Endothelial cell of umbilical vein (primary cell): ENCODE measurements at regions not wholly inside any gene's neighbourhood (a gene's known extent, or its start where the extent isn't known, plus 50 kb on each side); places are given as distances from the start of the nearest gene placed in this dataset.

Experiments
- BruUV-seq: library from RNA; stranded (reverse); fragments of 400-500 nt; replicated peaks from 2 replicates; lab custom pipeline; 2021; lab: Mats Ljungman, UMichigan
- CTCF ChIA-PET: fragments of 300-600, 350-600 bp; sonication (Branson Sonifier 250); formaldehyde crosslinking; loops from one replicate; lab custom pipeline; 2021; ENCODE audit warnings: antibody characterized with exemption, inconsistent platforms; lab: Charles Lee
- POLR2A ChIA-PET: fragments of 300-600, 350-600 bp; sonication (Branson Sonifier 250); formaldehyde crosslinking; loops from one replicate; lab custom pipeline; 2021; ENCODE audit warnings: antibody characterized with exemption, inconsistent platforms; lab: Charles Lee
- DNase-seq: peaks from one replicate; pipeline ENCODE4 v3.0.0-alpha.2; 2011; ENCODE audit warnings: low read depth, low spot score
- FAIRE-seq: peaks from 2 replicates; lab custom pipeline; 2011; peaks lifted over from hg19 to GRCh38; lab: Jason Lieb, UNC
- H2AFZ ChIP-seq: 2 replicates; pipeline ENCODE4 v1.6.0; 2012; ENCODE audit warnings: low read depth, low read length, control low read depth, inconsistent platforms
- H3K27ac ChIP-seq: 2 replicates; pipeline ENCODE4 v1.5.1; 2011; ENCODE audit warnings: low read depth, mild to moderate bottlenecking, control low read depth, low read length, moderate library complexity; ENCODE audit not compliant: insufficient read depth
- H3K27me3 ChIP-seq, 2 experiments: 2 replicates each; pipeline versions ENCODE4 v1.6.0 to v1.6.1; 2011; ENCODE audit warnings: low read length in 2 of 2, mixed read lengths in 1 of 2; ENCODE audit not compliant: control insufficient read depth in 2 of 2, insufficient read depth in 2 of 2
- H3K36me3 ChIP-seq, 2 experiments: 2 replicates in 1 of 2; 3 replicates in 1 of 2; pipeline ENCODE4 v1.5.1; 2011; ENCODE audit warnings: low read length in 2 of 2, mild to moderate bottlenecking in 1 of 2, moderate library complexity in 1 of 2; ENCODE audit not compliant: control insufficient read depth in 2 of 2, insufficient read depth in 2 of 2; ENCODE audit errors: extremely low read depth in 1 of 2
- H3K4me1 ChIP-seq: 3 replicates; pipeline ENCODE4 v1.5.1; 2011; ENCODE audit warnings: mild to moderate bottlenecking, low read length; ENCODE audit not compliant: control insufficient read depth, insufficient read depth; ENCODE audit errors: extremely low read depth
- H3K4me2 ChIP-seq: 2 replicates; pipeline ENCODE4 v1.6.1; 2011; ENCODE audit warnings: low read length, control low read depth, mixed read lengths; ENCODE audit not compliant: insufficient read depth
- H3K4me3 ChIP-seq, 3 experiments: fragments of 200-600 bp in 1 of 3; sonication (generic), shearing (Covaris generic) in 1 of 3; replicated peaks in 1 of 3; 2 replicates each; pipeline ENCODE4 v1.5.1; 2011 to 2016; ENCODE audit warnings: control low read depth in 3 of 3, low read length in 3 of 3, mild to moderate bottlenecking in 2 of 3, inconsistent platforms in 1 of 3, low read depth in 1 of 3, moderate library complexity in 1 of 3; ENCODE audit not compliant: insufficient read depth in 1 of 3
- H3K79me2 ChIP-seq: 2 replicates; pipeline ENCODE4 v1.6.0; 2012; ENCODE audit warnings: low read length, inconsistent platforms; ENCODE audit not compliant: control insufficient read depth, insufficient read depth
- H3K9ac ChIP-seq: replicated peaks from 2 replicates; pipeline ENCODE3; 2011; ENCODE audit warnings: low read length, control low read depth; ENCODE audit not compliant: insufficient read depth; ENCODE audit errors: extremely low read depth
- H3K9me1 ChIP-seq: replicated peaks from 3 replicates; pipeline ENCODE4 v1.6.0; 2011; ENCODE audit warnings: mild to moderate bottlenecking, low read length; ENCODE audit not compliant: control insufficient read depth, insufficient read depth; ENCODE audit errors: extremely low read depth
- H3K9me3 ChIP-seq: replicated peaks from 2 replicates; pipeline ENCODE4 v1.5.1; 2012; ENCODE audit warnings: low read length, inconsistent platforms; ENCODE audit not compliant: control insufficient read depth, insufficient read depth
- H4K20me1 ChIP-seq: replicated peaks from 2 replicates; pipeline ENCODE3; 2011; ENCODE audit warnings: mild to moderate bottlenecking, low read length; ENCODE audit not compliant: control insufficient read depth, insufficient read depth; ENCODE audit errors: extremely low read depth
- CTCF ChIP-seq, 2 donors: IDR thresholded peaks; 1 replicate in 1 of 2; 2 replicates in 1 of 2; pipeline ENCODE4 v1.5.1; 2011; ENCODE audit warnings: low read length in 2 of 2, mild to moderate bottlenecking in 2 of 2, moderate library complexity in 2 of 2, control low read depth in 1 of 2, inconsistent platforms in 1 of 2, low read depth in 1 of 2; ENCODE audit not compliant: insufficient read depth in 1 of 2; ENCODE audit errors: extremely low read depth in 1 of 2
- EZH2 ChIP-seq: IDR thresholded peaks from 2 replicates; pipeline ENCODE4 v1.6.1; 2012; ENCODE audit warnings: borderline replicate concordance, low read depth, mild to moderate bottlenecking, moderate library complexity, low read length, inconsistent platforms; ENCODE audit not compliant: severe bottlenecking
- FOS ChIP-seq: IDR thresholded peaks from 2 replicates; pipeline ENCODE4 v1.6.1; 2011; ENCODE audit warnings: mild to moderate bottlenecking, low read length, moderate library complexity, borderline replicate concordance; ENCODE audit not compliant: insufficient read depth
- GATA2 ChIP-seq: IDR thresholded peaks from 2 replicates; pipeline ENCODE4 v1.7.0; 2011; ENCODE audit warnings: low read depth, mild to moderate bottlenecking, moderate library complexity, mixed read lengths, low read length; ENCODE audit not compliant: insufficient read length, insufficient read depth
- JUN ChIP-seq: IDR thresholded peaks from 2 replicates; pipeline ENCODE4 v1.6.1; 2011; ENCODE audit warnings: borderline replicate concordance, low read depth; ENCODE audit not compliant: insufficient read length, insufficient read depth
- MYC ChIP-seq: IDR thresholded peaks from one replicate; pipeline ENCODE4 v1.6.1; 2011; ENCODE audit warnings: mild to moderate bottlenecking, low read depth, low read length
- POLR2A ChIP-seq: IDR thresholded peaks from 2 replicates; pipeline ENCODE4 v1.6.1; 2012; ENCODE audit warnings: low read depth, mild to moderate bottlenecking, control low read depth, low read length
- POLR2AphosphoS5 ChIP-seq: IDR thresholded peaks from 2 replicates; pipeline ENCODE4 v1.6.1; 2012; ENCODE audit warnings: low read depth, mild to moderate bottlenecking, control low read depth, low read length, moderate library complexity; ENCODE audit not compliant: insufficient read depth
- dilution Hi-C: fragments of 300-500 bp; cut with MboI; formaldehyde crosslinking; loops from one replicate; pipeline ENCODE4 v1.15.0; 2019; ENCODE audit warnings: low sequenced_read_pairs; ENCODE audit not compliant: extremely low pct_ligation_motif_present
- intact Hi-C: fragments of 100-400 bp; cut with micrococcal nuclease; formaldehyde crosslinking; loops from one replicate; pipeline ENCODE4 v1.10.0; 2022
- TF ChIP-seq, protein P1 (sequence below): IDR thresholded peaks from 2 replicates; pipeline ENCODE4 v1.6.1; 2011; ENCODE audit not compliant: insufficient read depth, insufficient read length

DNA sequence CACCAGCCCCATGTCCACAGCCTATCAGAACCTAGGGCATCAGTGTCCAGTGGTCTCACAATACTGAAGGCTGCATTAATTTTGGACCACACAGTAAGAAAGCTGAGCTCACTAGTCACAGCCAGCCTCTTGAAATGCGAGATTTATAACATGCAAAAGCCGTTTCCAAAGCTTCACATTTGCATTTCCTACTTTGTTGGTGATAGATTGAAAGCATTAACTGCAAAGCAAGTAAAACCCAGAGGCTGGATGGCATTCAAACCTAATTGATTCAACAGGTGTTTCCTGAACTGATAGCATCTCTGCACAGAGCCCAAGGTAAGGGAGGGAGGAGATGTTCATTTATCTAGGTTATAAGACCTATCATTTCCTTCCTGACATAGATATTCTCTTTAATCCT lies 410.1 kb downstream of the OMA1 start:
- Histone ChIP-seq H3K36me3 (no peaks in the 10 kb centered on the region), H3K4me2 (no peak overlapping the region), H3K4me1 (no peaks in the 10 kb centered on the region), H3K4me3 (no peak overlapping the region), H4K20me1 (no peaks in the 10 kb centered on the region), H3K27me3 (no peaks in the 10 kb centered on the region), H3K9me1 (no peaks in the 10 kb centered on the region), H3K79me2 (no peaks in the 10 kb centered on the region), H3K9me3 (peaks cover 3% of the 10 kb centered on the region), H3K27ac (no peak overlapping the region), H2AFZ (no peak overlapping the region), H3K9ac (no peak overlapping the region)
- ChIA-PET POLR2A (no interaction called here), CTCF (no interaction called here)
- dilution Hi-C loops, result no loop called here
- BruUV-seq, result no TSS peak
- FAIRE-seq, result no peak
- DNase-seq, result no peak
- TF ChIP-seq FOS (no peak), MYC (no peak), EZH2 (no peak), POLR2A (no peak), JUN (no peak), POLR2AphosphoS5 (no peak)
- intact Hi-C loops, result loop anchor here (5.0 kb wide), 1 partner anchor 384 kb away; no protein-coding TSS in a partner anchor

DNA sequence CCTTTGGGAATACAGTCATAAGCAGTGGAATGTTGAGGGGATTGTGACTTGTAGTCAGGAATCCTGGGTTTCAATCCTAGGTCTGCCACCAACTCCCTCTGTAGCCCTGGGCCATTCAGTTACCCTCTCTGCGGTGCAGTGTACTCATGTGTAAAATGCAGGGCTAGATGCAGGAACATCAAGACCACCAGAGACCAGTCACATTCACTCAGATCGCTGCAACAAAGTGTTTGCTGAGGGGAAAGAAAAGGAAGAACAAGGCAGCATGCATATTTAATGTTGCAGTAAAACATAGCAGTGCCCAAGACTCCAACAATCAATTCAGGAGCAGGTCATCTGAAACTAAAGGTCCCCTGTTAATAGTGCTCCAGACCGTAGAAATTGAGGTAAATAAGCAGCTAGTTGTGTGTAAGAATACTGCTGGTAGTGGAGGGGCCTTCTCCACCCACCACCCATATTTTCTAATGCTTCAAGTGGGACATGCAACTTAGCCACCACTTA lies 410.7 kb downstream of the OMA1 start:
- Histone ChIP-seq H3K4me1 (no peaks in the 10 kb centered on the region), H3K36me3 (no peaks in the 10 kb centered on the region), H3K4me2 (no peak overlapping the region), H3K9ac (no peak overlapping the region), H3K4me3 (no peak overlapping the region), H3K9me3 (peaks cover 3% of the 10 kb centered on the region), H3K27ac (no peak overlapping the region), H3K27me3 (no peaks in the 10 kb centered on the region), H3K9me1 (no peaks in the 10 kb centered on the region), H3K79me2 (no peaks in the 10 kb centered on the region), H4K20me1 (no peaks in the 10 kb centered on the region), H2AFZ (no peak overlapping the region)
- BruUV-seq, result no TSS peak
- FAIRE-seq (no peak), DNase-seq (no peak)
- ChIA-PET CTCF (no interaction called here), POLR2A (no interaction called here)
- intact Hi-C loops (loop anchor here (5.0 kb wide), 1 partner anchor 384 kb away; no protein-coding TSS in a partner anchor), dilution Hi-C loops (no loop called here)
- TF ChIP-seq, protein P1, sequence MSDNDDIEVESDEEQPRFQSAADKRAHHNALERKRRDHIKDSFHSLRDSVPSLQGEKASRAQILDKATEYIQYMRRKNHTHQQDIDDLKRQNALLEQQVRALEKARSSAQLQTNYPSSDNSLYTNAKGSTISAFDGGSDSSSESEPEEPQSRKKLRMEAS, result no peak
- TF ChIP-seq JUN, result no peak
- no peak for TF ChIP-seq GATA2
- no peak for TF ChIP-seq EZH2
- TF ChIP-seq FOS, result no peak
- TF ChIP-seq POLR2A, result no peak
- TF ChIP-seq POLR2AphosphoS5, result no peak
- TF ChIP-seq CTCF (IDR thresholded peaks at IDR 0.05; ENCODE audit: extremely low read depth in 1 of 2, insufficient read depth in 1 of 2, low read depth in 1 of 2, low read length in 2 of 2), result no peak
- no peak for TF ChIP-seq MYC
